ENCODE measurements at regions not wholly inside any gene's neighbourhood (a gene's known extent, or its start where the extent isn't known, plus 50 kb on each side); places are given as distances from the start of the nearest gene placed in this dataset.

DNA sequence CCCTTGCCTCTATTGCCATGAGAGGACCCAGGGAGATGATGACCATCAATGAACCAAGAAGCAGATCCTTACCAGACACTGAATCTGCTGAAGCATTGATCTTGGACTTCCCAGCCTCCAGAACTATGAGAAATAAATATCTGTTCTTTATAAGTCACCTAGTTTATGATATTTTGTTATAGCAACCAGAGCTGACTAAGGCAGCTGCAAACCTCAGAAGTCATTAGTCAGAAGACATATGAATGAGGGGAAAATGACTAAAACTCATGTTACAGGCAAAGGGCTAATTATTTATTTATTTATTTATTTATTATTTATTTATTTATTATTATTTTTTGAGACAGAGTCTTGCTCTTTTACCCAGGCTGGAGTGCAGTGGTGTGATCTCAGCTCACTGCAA, 321.1 kb downstream of the TGFB2 start:
- Histone ChIP-seq H3K9ac (ENCODE audit: low read depth, low read length) (no peak overlapping the region), H3K4me3 (ENCODE audit: low read length) (no peak overlapping the region)

GRCh38 chr1:218667781-218668516, 322.8 kb downstream of the TGFB2 start:
- H3K27ac ChIP-seq (ENCODE audit: low read depth, low read length) = no peak overlapping the region
- H3K27me3 ChIP-seq (ENCODE audit: insufficient read depth, low read length) = no peaks in the 10 kb centered on the region
- H3K4me3 ChIP-seq (ENCODE audit: low read length) = no peak overlapping the region
- H3K9me3 ChIP-seq (ENCODE audit: insufficient read depth, low read depth, low read length) = no peaks in the 10 kb centered on the region
- 94% methylated on average over 3 of the region's 3 CpGs for WGBS
- no peaks in the 10 kb centered on the region for H3K36me3 ChIP-seq (ENCODE audit: insufficient read depth, low read length)
- no peak overlapping the region for H3K9ac ChIP-seq (ENCODE audit: low read depth, low read length)
- H3K4me1 ChIP-seq (ENCODE audit: insufficient read depth, low read length) = no peaks in the 10 kb centered on the region

More for the DNA sequence above, 321.1 kb downstream of the TGFB2 start:
- Histone ChIP-seq H3K4me1 (ENCODE audit: insufficient read depth, low read length) (no peaks in the 10 kb centered on the region), H3K9me3 (ENCODE audit: insufficient read depth, low read depth, low read length) (no peaks in the 10 kb centered on the region), H3K27me3 (ENCODE audit: insufficient read depth, low read length) (no peaks in the 10 kb centered on the region), H3K27ac (ENCODE audit: low read depth, low read length) (no peak overlapping the region), H3K36me3 (ENCODE audit: insufficient read depth, low read length) (no peaks in the 10 kb centered on the region)

DNA sequence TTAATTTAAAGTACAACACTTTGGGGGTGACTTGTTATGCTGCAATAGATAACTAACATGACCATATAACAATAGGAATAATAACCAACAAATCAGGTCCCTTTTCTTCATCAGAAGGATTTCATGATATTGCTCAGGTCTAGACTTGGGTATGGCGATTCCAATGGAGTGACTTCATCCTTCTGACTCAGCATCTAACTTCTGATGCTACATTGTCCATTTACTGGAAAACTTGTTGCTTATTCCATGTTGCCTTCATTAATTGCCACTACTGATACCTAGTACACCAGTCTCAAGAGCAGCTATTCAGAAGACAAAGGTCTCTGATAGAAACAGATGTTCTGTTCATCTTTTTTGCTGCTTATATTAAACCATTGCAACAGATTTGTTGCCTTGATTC, 324.3 kb downstream of the TGFB2 start:
- Histone ChIP-seq H3K27me3 (ENCODE audit: insufficient read depth, low read length) (no peaks in the 10 kb centered on the region), H3K9ac (ENCODE audit: low read depth, low read length) (no peak overlapping the region), H3K4me3 (ENCODE audit: low read length) (no peak overlapping the region), H3K27ac (ENCODE audit: low read depth, low read length) (no peak overlapping the region), H3K9me3 (ENCODE audit: insufficient read depth, low read depth, low read length) (no peaks in the 10 kb centered on the region), H3K4me1 (ENCODE audit: insufficient read depth, low read length) (peaks cover 6% of the 10 kb centered on the region), H3K36me3 (ENCODE audit: insufficient read depth, low read length) (no peaks in the 10 kb centered on the region)
- WGBS = 96% methylated on average over 1 of the region's 1 CpG

DNA sequence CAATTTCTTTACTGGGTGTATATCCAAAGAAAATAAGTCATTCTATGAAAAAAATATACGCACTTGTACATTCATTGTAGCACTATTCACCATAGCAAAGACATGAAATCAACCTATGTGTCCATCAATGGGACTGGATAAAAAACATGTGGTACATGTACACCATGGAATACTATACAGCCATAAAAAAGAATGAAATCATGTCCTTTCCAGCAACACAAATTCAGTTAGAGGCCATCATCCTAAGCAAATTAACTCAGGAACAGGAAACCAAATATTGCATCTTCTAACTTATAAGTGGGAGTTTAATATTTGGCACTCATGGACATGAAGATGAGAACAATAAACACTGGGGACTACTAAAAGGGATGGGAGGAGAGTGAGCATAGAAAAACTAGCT, 325.7 kb downstream of the TGFB2 start:
- Histone ChIP-seq H3K9ac (ENCODE audit: low read depth, low read length) (no peak overlapping the region), H3K9me3 (ENCODE audit: insufficient read depth, low read depth, low read length) (no peaks in the 10 kb centered on the region), H3K36me3 (ENCODE audit: insufficient read depth, low read length) (no peaks in the 10 kb centered on the region), H3K27ac (ENCODE audit: low read depth, low read length) (no peak overlapping the region), H3K4me3 (ENCODE audit: low read length) (no peak overlapping the region), H3K27me3 (ENCODE audit: insufficient read depth, low read length) (no peaks in the 10 kb centered on the region), H3K4me1 (ENCODE audit: insufficient read depth, low read length) (peaks cover 8% of the 10 kb centered on the region)
- WGBS = 90% methylated on average over 1 of the region's 1 CpG

- no peaks in the 10 kb centered on the region for H3K27me3 ChIP-seq (ENCODE audit: insufficient read depth, low read length)
- WGBS = 92% methylated on average over 6 of the region's 6 CpGs
- no peak overlapping the region for H3K9ac ChIP-seq (ENCODE audit: low read depth, low read length)
- H3K4me3 ChIP-seq (ENCODE audit: low read length) = no peak overlapping the region
- H3K36me3 ChIP-seq (ENCODE audit: insufficient read depth, low read length) = no peaks in the 10 kb centered on the region
- H3K4me1 ChIP-seq (ENCODE audit: insufficient read depth, low read length) = peaks cover 8% of the 10 kb centered on the region
- H3K27ac ChIP-seq (ENCODE audit: low read depth, low read length) = no peak overlapping the region
- no peaks in the 10 kb centered on the region for H3K9me3 ChIP-seq (ENCODE audit: insufficient read depth, low read depth, low read length)
Observed at GRCh38 chr1:218671573-218671972, 326.4 kb downstream of the TGFB2 start.

GRCh38 chr1:218673170-218673569, 328.0 kb downstream of the TGFB2 start:
- no peak overlapping the region for H3K4me3 ChIP-seq (ENCODE audit: low read length)
- H3K4me1 ChIP-seq (ENCODE audit: insufficient read depth, low read length) = peaks cover 8% of the 10 kb centered on the region
- H3K27me3 ChIP-seq (ENCODE audit: insufficient read depth, low read length) = no peaks in the 10 kb centered on the region
- no peaks in the 10 kb centered on the region for H3K9me3 ChIP-seq (ENCODE audit: insufficient read depth, low read depth, low read length)
- no peak overlapping the region for H3K9ac ChIP-seq (ENCODE audit: low read depth, low read length)
- no peaks in the 10 kb centered on the region for H3K36me3 ChIP-seq (ENCODE audit: insufficient read depth, low read length)
- no peak overlapping the region for H3K27ac ChIP-seq (ENCODE audit: low read depth, low read length)
- 97% methylated on average over 2 of the region's 2 CpGs for WGBS

- peaks cover 8% of the 10 kb centered on the region for H3K4me1 ChIP-seq (ENCODE audit: insufficient read depth, low read length)
- H3K9ac ChIP-seq (ENCODE audit: low read depth, low read length) = no peak overlapping the region
- 33% methylated on average over 9 of the region's 9 CpGs for WGBS
- H3K27me3 ChIP-seq (ENCODE audit: insufficient read depth, low read length) = no peaks in the 10 kb centered on the region
- H3K27ac ChIP-seq (ENCODE audit: low read depth, low read length) = peak overlapping the region; percentile 8; the same call in 1 of the 2 replicates
- H3K36me3 ChIP-seq (ENCODE audit: insufficient read depth, low read length) = no peaks in the 10 kb centered on the region
- H3K9me3 ChIP-seq (ENCODE audit: insufficient read depth, low read depth, low read length) = no peaks in the 10 kb centered on the region
- H3K4me3 ChIP-seq (ENCODE audit: low read length) = no peak overlapping the region
Observed at GRCh38 chr1:218674280-218674773, 329.2 kb downstream of the TGFB2 start.

DNA sequence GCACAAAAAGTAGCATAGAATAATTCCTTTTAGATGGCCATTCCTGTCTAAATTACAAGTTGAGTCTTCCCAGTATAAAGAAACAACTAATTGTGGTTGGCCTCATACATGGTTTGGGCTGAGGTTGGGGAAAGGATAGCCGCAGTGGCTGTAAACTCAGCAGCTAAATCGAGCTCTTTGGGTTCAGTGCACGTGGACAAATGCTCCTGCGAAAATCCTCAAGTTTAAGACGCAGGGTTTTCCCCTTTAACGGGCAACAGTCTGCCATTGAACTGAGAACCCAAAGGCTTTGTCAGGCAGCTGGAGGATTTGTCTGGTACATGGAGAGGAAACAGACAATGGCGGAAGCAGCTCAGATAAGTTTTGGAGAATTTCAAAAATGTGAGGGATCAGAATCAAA, 331.9 kb downstream of the TGFB2 start:
- Histone ChIP-seq H3K4me1 (ENCODE audit: insufficient read depth, low read length) (peaks cover 8% of the 10 kb centered on the region), H3K4me3 (ENCODE audit: low read length) (no peak overlapping the region)

DNA sequence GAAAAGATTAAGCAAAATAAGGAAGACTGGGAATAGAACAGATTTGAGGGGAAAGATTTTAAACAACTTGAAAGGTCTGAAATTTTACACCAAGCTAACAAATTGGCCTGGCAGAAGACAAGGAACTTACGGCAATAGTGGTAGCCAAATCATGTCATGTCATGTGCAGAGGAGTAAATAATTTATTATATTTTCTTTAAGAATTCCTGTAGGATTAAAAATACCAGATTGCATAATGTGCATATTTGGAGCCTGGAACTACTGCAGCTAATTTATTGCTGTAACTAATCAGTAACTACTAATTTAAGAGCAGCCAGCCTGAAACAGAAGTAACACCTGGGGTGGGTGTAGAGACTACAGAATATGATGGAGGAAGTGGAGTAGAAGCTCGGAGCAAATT, 334.3 kb downstream of the TGFB2 start:
- Histone ChIP-seq H3K27ac (ENCODE audit: low read depth, low read length) (no peak overlapping the region), H3K4me3 (ENCODE audit: low read length) (no peak overlapping the region), H3K4me1 (ENCODE audit: insufficient read depth, low read length) (peaks cover 2% of the 10 kb centered on the region; the same call in 1 of the 2 replicates), H3K36me3 (ENCODE audit: insufficient read depth, low read length) (no peaks in the 10 kb centered on the region), H3K9ac (ENCODE audit: low read depth, low read length) (no peak overlapping the region), H3K27me3 (ENCODE audit: insufficient read depth, low read length) (no peaks in the 10 kb centered on the region), H3K9me3 (ENCODE audit: insufficient read depth, low read depth, low read length) (no peaks in the 10 kb centered on the region)
- WGBS = no CpG with 5 or more reads among the region's 2 CpGs

More for the DNA sequence above, 331.9 kb downstream of the TGFB2 start:
- Histone ChIP-seq H3K27ac (ENCODE audit: low read depth, low read length) (no peak overlapping the region), H3K9ac (ENCODE audit: low read depth, low read length) (no peak overlapping the region), H3K36me3 (ENCODE audit: insufficient read depth, low read length) (no peaks in the 10 kb centered on the region), H3K27me3 (ENCODE audit: insufficient read depth, low read length) (no peaks in the 10 kb centered on the region), H3K9me3 (ENCODE audit: insufficient read depth, low read depth, low read length) (no peaks in the 10 kb centered on the region)
- WGBS = 76% methylated on average over 7 of the region's 7 CpGs

DNA sequence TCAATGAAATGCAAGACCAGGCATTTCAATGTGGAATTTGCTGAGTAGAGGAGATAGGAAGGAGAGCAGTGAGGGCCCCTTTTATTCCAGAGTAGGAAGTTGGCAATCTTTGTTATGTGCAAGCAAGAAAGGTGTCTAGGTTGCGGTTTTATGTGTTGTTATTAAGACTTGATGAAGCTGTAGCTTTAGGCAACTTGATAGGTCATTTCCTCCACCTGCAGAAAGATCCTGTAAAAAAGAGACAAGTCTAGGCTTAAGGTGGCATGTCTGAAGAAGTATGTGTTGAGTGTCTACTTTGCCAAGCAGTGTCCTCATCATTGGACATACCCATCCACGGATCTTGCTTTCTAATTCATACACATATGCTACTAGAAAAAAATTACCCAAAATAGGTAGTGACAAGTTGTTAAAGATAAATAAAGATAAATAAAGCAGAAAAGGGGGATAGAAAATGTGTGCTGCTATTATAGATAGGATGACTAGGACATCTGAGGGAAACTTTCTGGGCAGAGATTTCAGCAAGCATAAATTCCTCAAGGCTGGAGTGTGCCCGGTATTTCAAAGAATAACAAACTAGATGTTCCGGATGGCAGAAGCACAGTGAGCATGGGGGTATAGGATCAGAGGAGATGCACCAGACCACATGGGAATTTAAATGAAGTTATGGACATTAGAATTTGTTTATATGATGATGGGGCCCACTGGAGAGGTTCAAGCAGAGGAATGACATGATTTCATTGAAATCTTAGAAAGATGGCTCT, 335.0 kb downstream of the TGFB2 start:
- no peak overlapping the region for H3K27ac ChIP-seq (ENCODE audit: low read depth, low read length)
- 98% methylated on average over 3 of the region's 4 CpGs for WGBS
- H3K4me3 ChIP-seq (ENCODE audit: low read length) = no peak overlapping the region
- H3K9me3 ChIP-seq (ENCODE audit: insufficient read depth, low read depth, low read length) = no peaks in the 10 kb centered on the region
- H3K27me3 ChIP-seq (ENCODE audit: insufficient read depth, low read length) = no peaks in the 10 kb centered on the region
- no peaks in the 10 kb centered on the region for H3K36me3 ChIP-seq (ENCODE audit: insufficient read depth, low read length)
- no peak overlapping the region for H3K9ac ChIP-seq (ENCODE audit: low read depth, low read length)
- no peaks in the 10 kb centered on the region; the same call in 1 of the 2 replicates for H3K4me1 ChIP-seq (ENCODE audit: insufficient read depth, low read length)

- no peaks in the 10 kb centered on the region for H3K27me3 ChIP-seq (ENCODE audit: insufficient read depth, low read length)
- H3K36me3 ChIP-seq (ENCODE audit: insufficient read depth, low read length) = no peaks in the 10 kb centered on the region
- WGBS = 100% methylated on average over 1 of the region's 2 CpGs
- no peak overlapping the region for H3K4me3 ChIP-seq (ENCODE audit: low read length)
- H3K9me3 ChIP-seq (ENCODE audit: insufficient read depth, low read depth, low read length) = no peaks in the 10 kb centered on the region
- no peaks in the 10 kb centered on the region for H3K4me1 ChIP-seq (ENCODE audit: insufficient read depth, low read length)
- H3K27ac ChIP-seq (ENCODE audit: low read depth, low read length) = no peak overlapping the region
- no peak overlapping the region for H3K9ac ChIP-seq (ENCODE audit: low read depth, low read length)
Observed at GRCh38 chr1:218683242-218683641, 338.1 kb downstream of the TGFB2 start.

Data from HUES64 (cell line).